Activated CD4-positive, alpha-beta T cell treated with anti-CD3 and anti-CD28 coated beads for 36 hours (primary cell): ENCODE measurements at regions not wholly inside any gene's neighbourhood (a gene's known extent, or its start where the extent isn't known, plus 50 kb on each side); places are given as distances from the start of the nearest gene placed in this dataset.
"Not testable (repeated sequence)": the region's sequence is repeated elsewhere in the genome, so short reads cannot be mapped to it uniquely, and the experiment has no call there.

Experiments
- ATAC-seq: fragments of 200-7000 bp; cut with Tn5 transposase; one replicate; pipeline ENCODE4 v1.10.0; 2021; ENCODE audit warnings: mild to moderate bottlenecking, moderate library complexity
- CTCF ChIA-PET: fragments of 350-600 bp; sonication (Branson Sonifier 250); formaldehyde crosslinking; loops from one replicate; lab custom pipeline; 2021; ENCODE audit warnings: antibody characterized with exemption; lab: Charles Lee
- POLR2A ChIA-PET: fragments of 350-600 bp; sonication (Branson Sonifier 250); formaldehyde crosslinking; loops from one replicate; lab custom pipeline; 2021; ENCODE audit warnings: antibody characterized with exemption, inconsistent platforms; lab: Charles Lee
- DNase-seq: peaks from one replicate; pipeline ENCODE4 v3.0.0-alpha.2; 2020
- H3K27ac Mint-ChIP-seq: one replicate; pipeline ENCODE4 v1.8.0; 2021; ENCODE audit warnings: mixed read lengths
- H3K27me3 Mint-ChIP-seq: one replicate; pipeline ENCODE4 v1.8.0; 2021; ENCODE audit warnings: mixed read lengths
- H3K36me3 Mint-ChIP-seq: one replicate; pipeline ENCODE4 v1.8.0; 2021; ENCODE audit warnings: low read depth, mixed read lengths
- H3K4me1 Mint-ChIP-seq: one replicate; pipeline ENCODE4 v1.8.0; 2021; ENCODE audit warnings: mixed read lengths
- H3K4me3 Mint-ChIP-seq: one replicate; pipeline ENCODE4 v1.8.0; 2021; ENCODE audit warnings: mild to moderate bottlenecking, moderate library complexity, mixed read lengths
- H3K9me3 Mint-ChIP-seq: one replicate; pipeline ENCODE4 v1.8.0; 2021; ENCODE audit warnings: low read depth, mixed read lengths
- intact Hi-C, 2 experiments: fragments of 100-400 bp; cut with DNase I in 1 of 2; cut with micrococcal nuclease in 1 of 2; formaldehyde crosslinking; loops; one replicate each; pipeline versions ENCODE4 v1.14.2 to v1.15.1; 2022 to 2024; cut with DNase I, micrococcal nuclease

DNA sequence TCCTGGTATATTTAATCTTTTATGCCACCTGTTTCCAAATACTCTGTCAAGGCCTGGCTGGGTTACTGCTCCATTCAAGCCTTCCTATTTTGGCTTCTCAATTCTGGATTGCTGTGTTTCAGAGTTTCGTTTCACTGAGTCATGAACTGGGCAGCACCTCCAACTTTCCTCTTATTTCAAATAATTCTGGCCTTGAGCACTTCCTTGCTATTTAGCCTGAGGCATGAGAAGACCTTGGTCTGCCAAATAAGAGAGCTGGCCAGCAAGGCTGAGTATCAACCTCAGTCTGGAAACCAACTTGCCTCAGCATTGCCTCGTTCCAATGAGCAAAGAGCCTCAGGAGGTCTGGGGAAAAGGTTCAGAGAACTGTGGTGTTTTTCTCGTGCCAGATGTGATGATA is 66.6 kb downstream of the TNFAIP3 start:
- POLR2A ChIA-PET = no interaction called here
- H3K36me3 Mint-ChIP-seq = peaks cover 8% of the 10 kb centered on the region
- peaks cover 35% of the 10 kb centered on the region for H3K4me1 Mint-ChIP-seq

DNA sequence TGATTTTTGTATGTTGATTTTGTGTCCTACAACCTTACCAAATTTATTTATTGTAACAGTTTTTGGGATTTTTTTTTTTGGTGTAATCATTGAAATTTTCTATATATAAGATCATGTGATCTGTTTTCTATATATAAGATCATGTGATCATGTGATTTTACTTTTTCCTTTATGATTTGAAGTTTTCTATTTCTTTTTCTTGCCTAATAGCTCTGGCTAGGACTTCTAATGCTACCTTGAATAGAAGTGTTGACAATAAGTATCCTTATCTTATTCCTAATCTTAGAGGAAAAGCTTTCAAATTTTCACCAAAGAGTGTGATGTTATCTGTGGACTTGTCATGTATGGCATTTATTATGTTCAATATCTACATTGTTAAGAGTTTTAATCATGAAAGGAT is 69.7 kb downstream of the TNFAIP3 start:
- H3K4me3 Mint-ChIP-seq = no peak overlapping the region
- H3K9me3 Mint-ChIP-seq = peaks cover 14% of the 10 kb centered on the region
- H3K27ac Mint-ChIP-seq = no peak overlapping the region
- peaks cover 46% of the 10 kb centered on the region for H3K4me1 Mint-ChIP-seq
- DNase-seq = no peak
- H3K36me3 Mint-ChIP-seq = peaks cover 12% of the 10 kb centered on the region
- no peak for ATAC-seq
- intact Hi-C loops = no loop called here
- POLR2A ChIA-PET = no interaction called here
- CTCF ChIA-PET = interaction anchor here (1.0 to 1.8 kb wide), 3 partner anchors 10 to 70 kb away, joined by 3 to 7 read pairs (median 3); partner anchors contain the start of gene TNFAIP3
- no peaks in the 10 kb centered on the region for H3K27me3 Mint-ChIP-seq

More for the DNA sequence above, 66.6 kb downstream of the TNFAIP3 start:
- DNase-seq (no peak), ATAC-seq (peak; percentile 33)
- CTCF ChIA-PET = interaction anchor here (0.7 to 3.6 kb wide), 6 partner anchors 9 to 63 kb away, joined by 3 to 13 read pairs (median 4); no protein-coding TSS in a partner anchor
- no peak overlapping the region for H3K4me3 Mint-ChIP-seq
- intact Hi-C loops = no loop called here
- H3K27me3 Mint-ChIP-seq = no peaks in the 10 kb centered on the region
- H3K9me3 Mint-ChIP-seq = peaks cover 10% of the 10 kb centered on the region
- H3K27ac Mint-ChIP-seq = peak overlapping the region; percentile 53

DNA sequence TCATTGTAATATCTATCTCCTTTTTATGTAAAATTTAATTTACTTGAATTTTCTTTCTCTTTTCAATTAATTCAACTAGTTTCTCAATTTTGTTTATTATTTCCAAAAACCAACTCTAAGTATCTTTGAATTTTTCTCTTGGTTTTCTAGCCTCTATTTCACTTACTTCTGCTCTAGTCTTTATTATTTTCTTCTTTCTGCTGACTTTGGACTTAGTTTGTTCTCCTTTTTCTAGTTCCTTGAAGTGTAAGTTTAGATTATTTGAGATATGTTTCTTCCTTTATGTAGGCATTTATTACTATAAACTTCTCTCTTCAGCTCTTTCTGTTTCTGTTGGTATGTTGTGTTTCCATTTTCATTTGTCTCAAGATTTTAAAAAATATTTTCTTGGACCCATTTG is 70.8 kb downstream of the TNFAIP3 start:
- H3K4me1 Mint-ChIP-seq = peaks cover 48% of the 10 kb centered on the region
- peak overlapping the region; percentile 78 for H3K27ac Mint-ChIP-seq
- no peaks in the 10 kb centered on the region for H3K27me3 Mint-ChIP-seq
- POLR2A ChIA-PET = no interaction called here
- no peak overlapping the region for H3K4me3 Mint-ChIP-seq
- peaks cover 12% of the 10 kb centered on the region for H3K36me3 Mint-ChIP-seq
- no peak for ATAC-seq
- CTCF ChIA-PET = interaction anchor here (0.9 to 1.0 kb wide), 2 partner anchors 34 to 68 kb away, joined by 3 read pairs; no protein-coding TSS in a partner anchor
- DNase-seq = no peak
- intact Hi-C loops = loop anchor here in 1 of 2 experiments (1.0 kb wide), 1 partner anchor 10 kb away; no protein-coding TSS in a partner anchor
- peaks cover 14% of the 10 kb centered on the region for H3K9me3 Mint-ChIP-seq

DNA sequence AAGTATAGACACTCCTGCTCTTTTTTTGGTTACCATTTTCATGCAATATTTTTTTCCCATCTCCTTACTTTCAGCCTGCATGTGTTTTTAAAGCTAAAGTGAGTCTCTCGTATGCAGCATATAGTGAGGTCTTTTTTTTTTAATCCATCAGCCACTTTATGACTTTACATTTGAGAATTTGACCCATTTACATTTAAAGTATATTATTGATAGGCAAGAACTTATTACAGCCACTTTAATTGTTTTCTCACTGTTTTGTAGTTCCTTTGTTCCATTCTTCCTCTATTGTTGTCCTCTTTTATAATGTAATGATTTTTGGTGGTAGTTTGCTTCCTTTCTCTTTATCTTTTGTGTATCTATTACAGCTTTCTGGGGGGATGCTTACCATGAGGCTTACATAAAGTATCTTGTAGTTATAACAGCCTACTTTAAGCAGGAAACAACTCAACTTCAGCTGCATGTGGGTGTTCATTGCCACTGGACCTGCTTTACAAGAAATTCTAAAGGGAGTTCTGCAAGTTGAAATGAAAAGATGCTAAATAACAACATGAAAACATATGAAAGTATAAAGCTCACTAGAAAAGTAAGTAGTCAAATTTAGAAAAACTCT is 71.8 kb downstream of the TNFAIP3 start:
- Mint-ChIP-seq H3K36me3 (peaks cover 12% of the 10 kb centered on the region), H3K27me3 (no peaks in the 10 kb centered on the region), H3K4me3 (no peak overlapping the region), H3K4me1 (peaks cover 43% of the 10 kb centered on the region), H3K9me3 (peaks cover 14% of the 10 kb centered on the region), H3K27ac (peak overlapping the region; percentile 56)
- intact Hi-C loops = loop anchor here in 1 of 2 experiments (1.0 kb wide), 1 partner anchor 11 kb away; no protein-coding TSS in a partner anchor
- ChIA-PET POLR2A (interaction anchor here (0.7 to 0.9 kb wide), 2 partner anchors 37 to 58 kb away, joined by 3 read pairs; no protein-coding TSS in a partner anchor), CTCF (interaction anchor here (0.6 to 3.4 kb wide), 28 partner anchors 7 to 234 kb away, joined by 3 to 47 read pairs (median 4); partner anchors contain the start of gene TNFAIP3)
- DNase-seq (no peak), ATAC-seq (no peak)

DNA sequence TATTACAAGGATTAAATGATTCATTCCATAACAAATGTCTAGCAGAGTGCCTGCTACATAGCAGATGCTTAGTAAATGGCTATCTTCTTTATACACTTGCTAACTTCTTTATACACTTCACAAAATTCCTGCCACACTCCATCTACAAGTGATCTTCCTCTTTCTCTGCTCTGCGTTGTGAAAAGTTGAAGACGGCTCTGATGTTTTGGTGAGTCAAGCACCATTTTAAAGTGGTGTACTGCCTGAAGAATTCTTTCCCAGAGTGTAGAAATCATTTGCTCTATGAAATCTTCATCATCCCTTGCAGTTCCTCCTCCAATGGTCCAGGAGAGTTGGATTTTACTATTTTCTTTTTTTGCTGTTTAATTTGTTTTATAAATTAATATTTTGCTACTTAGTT is 74.9 kb downstream of the TNFAIP3 start:
- POLR2A ChIA-PET = no interaction called here
- Mint-ChIP-seq H3K36me3 (peaks cover 10% of the 10 kb centered on the region), H3K4me1 (peaks cover 56% of the 10 kb centered on the region), H3K27me3 (no peaks in the 10 kb centered on the region), H3K4me3 (no peak overlapping the region), H3K27ac (peak overlapping the region; percentile 1), H3K9me3 (peaks cover 9% of the 10 kb centered on the region)
- intact Hi-C loops = loop anchor here (2.0 kb wide), 2 partner anchors 37 to 141 kb away; no protein-coding TSS in a partner anchor
- ATAC-seq (no peak), DNase-seq (no peak)
- CTCF ChIA-PET = interaction anchor here (0.8 to 1.3 kb wide), 4 partner anchors 8 to 72 kb away, joined by 3 to 9 read pairs (median 4); no protein-coding TSS in a partner anchor

GRCh38 chr6:137942736-137943135 is 75.7 kb downstream of the TNFAIP3 start:
- peaks cover 9% of the 10 kb centered on the region for H3K9me3 Mint-ChIP-seq
- DNase-seq (no peak), ATAC-seq (no peak)
- ChIA-PET CTCF (interaction anchor here (0.6 to 1.3 kb wide), 7 partner anchors 9 to 244 kb away, joined by 3 to 9 read pairs (median 4); partner anchors contain the start of gene TNFAIP3), POLR2A (no interaction called here)
- no peaks in the 10 kb centered on the region for H3K27me3 Mint-ChIP-seq
- H3K4me3 Mint-ChIP-seq = no peak overlapping the region
- peaks cover 10% of the 10 kb centered on the region for H3K36me3 Mint-ChIP-seq
- intact Hi-C loops = no loop called here
- peaks cover 56% of the 10 kb centered on the region for H3K4me1 Mint-ChIP-seq
- peak overlapping the region; percentile 21 for H3K27ac Mint-ChIP-seq

DNA sequence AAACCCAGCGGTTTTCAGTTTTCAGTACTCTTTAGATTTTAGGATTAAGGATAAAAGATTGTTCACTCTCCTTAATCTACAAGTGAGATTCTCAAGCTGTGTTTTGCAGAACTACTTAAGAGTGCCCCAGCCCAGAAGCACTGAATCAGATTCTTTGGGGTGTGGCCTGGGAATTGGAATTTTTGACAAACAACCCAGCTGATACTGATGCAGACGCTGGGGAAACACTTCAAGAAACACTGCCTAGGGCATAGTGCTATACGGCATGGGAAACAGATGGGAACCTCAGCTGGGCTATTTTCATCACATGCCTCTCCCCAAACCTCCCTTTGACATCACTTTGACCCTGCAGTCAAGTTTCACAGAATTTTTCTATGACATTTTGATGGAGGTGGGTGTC is 77.3 kb downstream of the TNFAIP3 start:
- H3K36me3 Mint-ChIP-seq, H3K9me3 Mint-ChIP-seq, H3K27me3 Mint-ChIP-seq, DNase-seq, H3K4me3 Mint-ChIP-seq: not testable (repeated sequence)
- ATAC-seq = peak; percentile 7
- ChIA-PET CTCF (interaction anchor here (0.6 to 3.4 kb wide), 29 partner anchors 8 to 448 kb away, joined by 3 to 44 read pairs (median 5); partner anchors contain the start of gene TNFAIP3), POLR2A (interaction anchor here (0.5 to 2.0 kb wide), 2 partner anchors 59 to 74 kb away, joined by 3 to 5 read pairs; no protein-coding TSS in a partner anchor)
- intact Hi-C loops = loop anchor here (2.0 kb wide), 4 partner anchors 30 to 144 kb away; no protein-coding TSS in a partner anchor
- Mint-ChIP-seq H3K27ac (peak overlapping the region; percentile 23), H3K4me1 (peaks cover 52% of the 10 kb centered on the region)

GRCh38 chr6:137944793-137945498 is 77.9 kb downstream of the TNFAIP3 start:
- H3K9me3 Mint-ChIP-seq = no peaks in the 10 kb centered on the region
- no peaks in the 10 kb centered on the region for H3K27me3 Mint-ChIP-seq
- ChIA-PET POLR2A (interaction anchor here (0.6 to 2.0 kb wide), 2 partner anchors 62 to 74 kb away, joined by 5 read pairs; no protein-coding TSS in a partner anchor), CTCF (interaction anchor here (0.6 to 3.4 kb wide), 35 partner anchors 9 to 869 kb away, joined by 3 to 44 read pairs (median 5); partner anchors contain the start of gene TNFAIP3)
- peaks cover 52% of the 10 kb centered on the region for H3K4me1 Mint-ChIP-seq
- DNase-seq = peak; percentile 36
- H3K36me3 Mint-ChIP-seq = no peaks in the 10 kb centered on the region
- ATAC-seq = peak; percentile 37
- H3K4me3 Mint-ChIP-seq = no peak overlapping the region
- H3K27ac Mint-ChIP-seq = peak overlapping the region; percentile 23
- intact Hi-C loops = loop anchor here (1.0 to 2.0 kb wide), 9 partner anchors 30 to 240 kb away; no protein-coding TSS in a partner anchor

DNA sequence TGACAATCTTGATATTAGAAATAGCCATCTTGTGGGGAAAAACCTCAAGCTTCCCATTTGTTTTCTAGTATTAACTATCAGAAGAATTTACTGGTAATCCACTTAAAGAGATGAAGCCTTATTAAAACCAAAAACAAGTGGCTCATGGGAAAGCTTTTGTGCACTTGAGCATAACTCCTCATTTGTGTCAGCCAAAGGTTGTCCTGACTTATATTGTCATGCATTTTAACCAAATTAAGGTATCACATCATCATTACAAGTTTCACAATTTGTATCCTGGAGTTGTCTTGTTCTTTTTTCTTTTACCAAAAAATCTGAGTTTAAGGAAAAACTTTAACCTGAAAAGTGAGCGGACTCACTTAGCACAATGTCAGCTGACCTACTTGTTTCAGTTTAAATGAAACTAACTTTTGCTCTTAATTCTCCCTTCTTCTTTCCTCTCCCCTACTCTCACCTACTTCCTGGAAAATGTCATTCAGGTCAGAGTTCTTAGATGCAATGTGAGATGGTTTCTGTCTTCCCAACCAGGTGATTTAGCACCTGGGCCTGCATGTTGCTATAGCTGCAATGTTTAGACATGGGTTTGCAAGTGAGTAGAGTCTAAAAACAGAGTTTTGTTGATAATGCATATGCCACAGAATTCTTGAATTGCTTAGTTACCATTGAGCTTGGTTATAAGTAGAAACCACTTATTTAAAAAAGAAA is 82.8 kb downstream of the TNFAIP3 start:
- H3K4me3 Mint-ChIP-seq = peak overlapping the region; percentile 22
- H3K4me1 Mint-ChIP-seq = peaks cover 26% of the 10 kb centered on the region
- ChIA-PET POLR2A (interaction anchor here (0.9 to 1.5 kb wide), 4 partner anchors 22 to 80 kb away, joined by 3 to 7 read pairs (median 3); no protein-coding TSS in a partner anchor), CTCF (interaction anchor here (0.6 to 2.0 kb wide), 14 partner anchors 8 to 242 kb away, joined by 3 to 12 read pairs (median 4); partner anchors contain the start of gene TNFAIP3)
- ATAC-seq (peak; percentile 67), DNase-seq (no peak)
- H3K27ac Mint-ChIP-seq = peak overlapping the region; percentile 72
- no peaks in the 10 kb centered on the region for H3K36me3 Mint-ChIP-seq
- H3K27me3 Mint-ChIP-seq = no peaks in the 10 kb centered on the region
- H3K9me3 Mint-ChIP-seq = no peaks in the 10 kb centered on the region
- intact Hi-C loops = no loop called here

DNA sequence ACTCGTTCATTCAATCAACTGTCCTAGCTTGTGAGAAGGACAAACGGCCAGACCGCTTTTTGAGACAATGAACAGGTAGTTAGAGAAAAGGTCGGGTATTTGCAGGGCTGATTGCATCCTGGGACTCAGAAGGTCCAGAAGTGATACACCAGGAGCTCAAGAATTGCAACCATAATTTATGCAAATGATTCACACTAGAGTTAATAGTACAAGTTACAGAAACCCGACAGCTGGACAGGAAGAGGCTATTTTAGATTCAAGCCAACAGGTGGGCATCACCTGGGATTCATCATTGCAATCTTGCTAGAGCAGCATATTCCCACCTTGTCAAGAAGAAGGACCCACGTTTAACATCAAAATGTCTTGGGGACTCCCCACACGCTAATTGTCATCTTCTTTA is 83.5 kb downstream of the TNFAIP3 start:
- CTCF ChIA-PET = interaction anchor here (0.6 to 2.0 kb wide), 7 partner anchors 11 to 173 kb away, joined by 3 to 8 read pairs (median 4); partner anchors contain the start of gene TNFAIP3

More for the DNA sequence above, 83.5 kb downstream of the TNFAIP3 start:
- ATAC-seq (no peak), DNase-seq (no peak)
- Mint-ChIP-seq H3K27ac (no peak overlapping the region), H3K9me3 (no peaks in the 10 kb centered on the region), H3K27me3 (no peaks in the 10 kb centered on the region), H3K36me3 (no peaks in the 10 kb centered on the region), H3K4me1 (peaks cover 21% of the 10 kb centered on the region), H3K4me3 (no peak overlapping the region)
- intact Hi-C loops = no loop called here
- POLR2A ChIA-PET = interaction anchor here (0.9 to 1.5 kb wide), 2 partner anchors 23 to 77 kb away, joined by 3 to 7 read pairs; no protein-coding TSS in a partner anchor
